ENCODE measurements at regions not wholly inside any gene's neighbourhood (a gene's known extent, or its start where the extent isn't known, plus 50 kb on each side); places are given as distances from the start of the nearest gene placed in this dataset.
"Not testable (repeated sequence)": the region's sequence is repeated elsewhere in the genome, so short reads cannot be mapped to it uniquely, and the experiment has no call there.

- Histone ChIP-seq H3K36me3 (no peaks in the 10 kb centered on the region), H3K4me2 (no peak overlapping the region), H3K9me3 (no peaks in the 10 kb centered on the region), H3K27me3 (no peaks in the 10 kb centered on the region), H3K27ac (no peak overlapping the region), H3K9ac (no peak overlapping the region), H3K4me3 (no peak overlapping the region), H3K4me1 (no peaks in the 10 kb centered on the region), H4K20me1 (no peaks in the 10 kb centered on the region)
- no peak for TF ChIP-seq Cebpa-rat (IDR thresholded peaks at IDR 0.05)
Measured at GRCh38 chr9:78896479-78896878, 599.6 kb downstream of the PSAT1 start.

GRCh38 chr9:78898234-78898633 is 601.3 kb downstream of the PSAT1 start:
- H3K4me2 ChIP-seq: no peak overlapping the region
- H3K4me1 ChIP-seq: no peaks in the 10 kb centered on the region
- H3K9ac ChIP-seq: no peak overlapping the region
- H3K9me3 ChIP-seq: no peaks in the 10 kb centered on the region
- TF ChIP-seq Cebpa-rat (IDR thresholded peaks at IDR 0.05): no peak
- no peaks in the 10 kb centered on the region for H4K20me1 ChIP-seq
- no peak overlapping the region for H3K27ac ChIP-seq
- no peaks in the 10 kb centered on the region for H3K36me3 ChIP-seq
- no peaks in the 10 kb centered on the region for H3K27me3 ChIP-seq
- no peak overlapping the region for H3K4me3 ChIP-seq

GRCh38 chr9:78899006-78899405 is 602.1 kb downstream of the PSAT1 start:
- Histone ChIP-seq H3K9ac (no peak overlapping the region), H3K4me2 (no peak overlapping the region), H3K27ac (no peak overlapping the region), H3K4me3 (no peak overlapping the region), H3K27me3 (no peaks in the 10 kb centered on the region), H3K36me3 (no peaks in the 10 kb centered on the region), H3K9me3 (no peaks in the 10 kb centered on the region), H3K4me1 (no peaks in the 10 kb centered on the region), H4K20me1 (no peaks in the 10 kb centered on the region)
- no peak for TF ChIP-seq Cebpa-rat (IDR thresholded peaks at IDR 0.05)

GRCh38 chr9:78900500-78900899 is 603.6 kb downstream of the PSAT1 start:
- no peak overlapping the region for H3K27ac ChIP-seq
- no peak overlapping the region for H3K9ac ChIP-seq
- no peaks in the 10 kb centered on the region for H3K9me3 ChIP-seq
- H3K4me2 ChIP-seq: no peak overlapping the region
- H3K27me3 ChIP-seq: no peaks in the 10 kb centered on the region
- no peaks in the 10 kb centered on the region for H3K36me3 ChIP-seq
- H3K4me3 ChIP-seq: no peak overlapping the region
- H4K20me1 ChIP-seq: no peaks in the 10 kb centered on the region
- H3K4me1 ChIP-seq: no peaks in the 10 kb centered on the region
- TF ChIP-seq Cebpa-rat (IDR thresholded peaks at IDR 0.05): no peak

GRCh38 chr9:78902051-78902450 is 605.1 kb downstream of the PSAT1 start:
- H3K4me3 ChIP-seq: no peak overlapping the region
- H3K36me3 ChIP-seq: no peaks in the 10 kb centered on the region
- no peak for TF ChIP-seq Cebpa-rat (IDR thresholded peaks at IDR 0.05)
- H4K20me1 ChIP-seq: no peaks in the 10 kb centered on the region
- H3K9me3 ChIP-seq: no peaks in the 10 kb centered on the region
- H3K9ac ChIP-seq: no peak overlapping the region
- no peak overlapping the region for H3K27ac ChIP-seq
- H3K27me3 ChIP-seq: no peaks in the 10 kb centered on the region
- H3K4me1 ChIP-seq: no peaks in the 10 kb centered on the region
- H3K4me2 ChIP-seq: no peak overlapping the region

GRCh38 chr9:78903581-78903980 is 606.7 kb downstream of the PSAT1 start:
- Histone ChIP-seq H3K4me1 (no peaks in the 10 kb centered on the region), H3K9ac (no peak overlapping the region), H3K36me3 (no peaks in the 10 kb centered on the region), H4K20me1 (no peaks in the 10 kb centered on the region), H3K4me2 (no peak overlapping the region), H3K27me3 (no peaks in the 10 kb centered on the region), H3K27ac (no peak overlapping the region), H3K4me3 (no peak overlapping the region), H3K9me3 (no peaks in the 10 kb centered on the region)
- TF ChIP-seq Cebpa-rat (IDR thresholded peaks at IDR 0.05): no peak

- H3K9me3 ChIP-seq: no peaks in the 10 kb centered on the region
- H3K36me3 ChIP-seq: no peaks in the 10 kb centered on the region
- no peaks in the 10 kb centered on the region for H4K20me1 ChIP-seq
- no peaks in the 10 kb centered on the region for H3K27me3 ChIP-seq
- H3K9ac ChIP-seq: no peak overlapping the region
- H3K4me1 ChIP-seq: no peaks in the 10 kb centered on the region
- H3K27ac ChIP-seq: no peak overlapping the region
- no peak overlapping the region for H3K4me2 ChIP-seq
- TF ChIP-seq Cebpa-rat (IDR thresholded peaks at IDR 0.05): no peak
- no peak overlapping the region for H3K4me3 ChIP-seq
Measured at GRCh38 chr9:78904686-78905085, 607.8 kb downstream of the PSAT1 start.

- Histone ChIP-seq H3K36me3 (no peaks in the 10 kb centered on the region), H3K9ac (no peak overlapping the region), H3K4me3 (no peak overlapping the region), H3K27me3 (no peaks in the 10 kb centered on the region), H3K4me1 (no peaks in the 10 kb centered on the region), H3K4me2 (no peak overlapping the region), H3K9me3 (no peaks in the 10 kb centered on the region), H4K20me1 (no peaks in the 10 kb centered on the region), H3K27ac (no peak overlapping the region)
- TF ChIP-seq Cebpa-rat (IDR thresholded peaks at IDR 0.05): no peak
Measured at GRCh38 chr9:78905387-78905786, 608.5 kb downstream of the PSAT1 start.

GRCh38 chr9:78905986-78906755 is 609.2 kb downstream of the PSAT1 start:
- Histone ChIP-seq H3K27me3 (no peaks in the 10 kb centered on the region), H3K27ac (no peak overlapping the region), H3K4me2 (no peak overlapping the region), H3K9ac (no peak overlapping the region), H3K4me3 (no peak overlapping the region), H3K9me3 (no peaks in the 10 kb centered on the region), H4K20me1 (no peaks in the 10 kb centered on the region), H3K4me1 (no peaks in the 10 kb centered on the region), H3K36me3 (no peaks in the 10 kb centered on the region)
- no peak for TF ChIP-seq Cebpa-rat (IDR thresholded peaks at IDR 0.05)

GRCh38 chr9:78909566-78909965 is 612.6 kb downstream of the PSAT1 start:
- H4K20me1 ChIP-seq: no peaks in the 10 kb centered on the region
- H3K36me3 ChIP-seq: no peaks in the 10 kb centered on the region
- no peak overlapping the region for H3K4me2 ChIP-seq
- no peak for TF ChIP-seq Cebpa-rat (IDR thresholded peaks at IDR 0.05)
- H3K4me3 ChIP-seq: no peak overlapping the region
- H3K27ac ChIP-seq: no peak overlapping the region
- H3K9ac ChIP-seq: no peak overlapping the region
- H3K9me3 ChIP-seq: no peaks in the 10 kb centered on the region
- no peaks in the 10 kb centered on the region for H3K27me3 ChIP-seq
- H3K4me1 ChIP-seq: no peaks in the 10 kb centered on the region

- not testable (repeated sequence) for H3K4me2 ChIP-seq, H4K20me1 ChIP-seq, H3K4me3 ChIP-seq, H3K27me3 ChIP-seq, H3K36me3 ChIP-seq, H3K9ac ChIP-seq, H3K27ac ChIP-seq, H3K4me1 ChIP-seq
- H3K9me3 ChIP-seq: peaks cover 29% of the 10 kb centered on the region
Measured at GRCh38 chr9:78916884-78917283, 620.0 kb downstream of the PSAT1 start.

All from BLaER1 (cell line).